Retina (tissue), 1 donor: ENCODE measurements at regions not wholly inside any gene's neighbourhood (a gene's known extent, or its start where the extent isn't known, plus 50 kb on each side); places are given as distances from the start of the nearest gene placed in this dataset.

Experiments
- DNase-seq: peaks from one replicate; pipeline ENCODE4 v3.0.0-alpha.2; 2016

GRCh38 chr2:205937211-205937610 is 148.8 kb downstream of the INO80D start:
- DNase-seq: no peak

- no peak for DNase-seq
Observed at GRCh38 chr2:205936446-205936845, 149.5 kb downstream of the INO80D start.

- no peak for DNase-seq
Observed at GRCh38 chr2:205934443-205934842, 151.5 kb downstream of the INO80D start.

GRCh38 chr2:205932861-205933260 is 153.1 kb downstream of the INO80D start:
- DNase-seq: no peak

- DNase-seq: no peak
Observed at GRCh38 chr2:205931388-205931787, 154.6 kb downstream of the INO80D start.

GRCh38 chr2:205930209-205930608 is 155.8 kb downstream of the INO80D start:
- DNase-seq: no peak

GRCh38 chr2:205929246-205929942 is 156.6 kb downstream of the INO80D start:
- DNase-seq: peak; percentile 16

- DNase-seq: peak; percentile 91
Observed at GRCh38 chr2:205925373-205926337, 160.3 kb downstream of the INO80D start.

- no peak for DNase-seq
Observed at GRCh38 chr2:205924676-205925075, 161.3 kb downstream of the INO80D start.

- DNase-seq: no peak
Observed at GRCh38 chr2:205915130-205915524, 170.8 kb downstream of the INO80D start.

GRCh38 chr2:205914213-205915129 is 171.5 kb downstream of the INO80D start:
- peak; percentile 43 for DNase-seq

- DNase-seq: no peak
Observed at GRCh38 chr2:205913668-205914067, 172.3 kb downstream of the INO80D start.

GRCh38 chr2:205911306-205911705 is 174.7 kb downstream of the INO80D start:
- DNase-seq: no peak

- no peak for DNase-seq
Observed at GRCh38 chr2:205909184-205909572, 176.8 kb downstream of the INO80D start.

GRCh38 chr2:205908212-205909183 is 177.5 kb downstream of the INO80D start:
- DNase-seq: no peak

- DNase-seq: no peak
Observed at GRCh38 chr2:205906419-205906818, 179.6 kb downstream of the INO80D start.

GRCh38 chr2:205905576-205905975 is 180.4 kb downstream of the INO80D start:
- no peak for DNase-seq

- DNase-seq: no peak
Observed at GRCh38 chr2:205904873-205905272, 181.1 kb downstream of the INO80D start.

GRCh38 chr2:205903549-205904129 is 182.3 kb downstream of the INO80D start:
- no peak for DNase-seq

- DNase-seq: no peak
Observed at GRCh38 chr2:205902900-205903237, 183.1 kb downstream of the INO80D start.
